B cell (primary cell): ENCODE measurements at regions not wholly inside any gene's neighbourhood (a gene's known extent, or its start where the extent isn't known, plus 50 kb on each side); places are given as distances from the start of the nearest gene placed in this dataset.
A peak's percentile ranks its signal among the peaks of the same experiment; 100 is the strongest.

Experiments
- ATAC-seq: fragments of 200-7000 bp; cut with Tn5 transposase; one replicate; pipeline ENCODE4 v1.10.0; 2021; ENCODE audit warnings: low read depth, mild to moderate bottlenecking, moderate number of reproducible peaks, moderate library complexity
- CTCF ChIA-PET: fragments of 350-600 bp; sonication (Branson Sonifier 250); formaldehyde crosslinking; loops from one replicate; lab custom pipeline; 2021; ENCODE audit warnings: antibody characterized with exemption, inconsistent platforms; lab: Charles Lee
- POLR2A ChIA-PET: fragments of 350-600 bp; sonication (Branson Sonifier 250); formaldehyde crosslinking; loops from one replicate; lab custom pipeline; 2021; ENCODE audit warnings: antibody characterized with exemption; lab: Charles Lee
- DNase-seq: peaks from one replicate; pipeline ENCODE4 v3.0.0; 2013
- H2AFZ ChIP-seq: 2 replicates; pipeline ENCODE4 v1.6.1; 2012; ENCODE audit warnings: mild to moderate bottlenecking, low read depth, low read length; ENCODE audit not compliant: insufficient read depth, poor library complexity, severe bottlenecking
- H3K27ac ChIP-seq, 2 donors: 1 replicate in 1 of 2; 2 replicates in 1 of 2; pipeline ENCODE4 v1.5.1; 2012 to 2013; ENCODE audit warnings: low read length in 2 of 2, mild to moderate bottlenecking in 2 of 2, moderate library complexity in 1 of 2
- H3K27me3 ChIP-seq, 4 experiments: fragments of 200-600 bp in 1 of 4; sonication (generic) in 1 of 4; replicated peaks in 1 of 4; 1 replicate in 2 of 4; 2 replicates in 2 of 4; pipeline versions ENCODE4 v1.6.1 to v1.7.0; 2013 to 2016; ENCODE audit warnings: low read length in 3 of 4, mild to moderate bottlenecking in 2 of 4, mixed read lengths in 1 of 4, moderate library complexity in 1 of 4; ENCODE audit not compliant: insufficient read depth in 4 of 4, control insufficient read depth in 3 of 4; ENCODE audit errors: control extremely low read depth in 1 of 4
- H3K36me3 ChIP-seq, 2 experiments: replicated peaks in 1 of 2; 1 replicate in 1 of 2; 2 replicates in 1 of 2; pipeline versions ENCODE4 v1.6.1 to v1.7.1; 2013; ENCODE audit warnings: low read length in 1 of 2; ENCODE audit not compliant: insufficient read depth in 2 of 2, control insufficient read depth in 1 of 2; ENCODE audit errors: control extremely low read depth in 1 of 2, extremely low read depth in 1 of 2
- H3K4me1 ChIP-seq, 2 donors: fragments of 200-600 bp in 1 of 2; sonication (generic) in 1 of 2; 1 replicate in 1 of 2; 2 replicates in 1 of 2; pipeline versions ENCODE4 v1.5.1 to v1.6.1; 2013 to 2017; ENCODE audit warnings: low read length in 2 of 2; ENCODE audit not compliant: control insufficient read depth in 2 of 2, insufficient read depth in 2 of 2
- H3K4me2 ChIP-seq: replicated peaks from 2 replicates; pipeline ENCODE3; 2012; ENCODE audit warnings: mild to moderate bottlenecking, low read depth, low read length; ENCODE audit not compliant: poor library complexity, severe bottlenecking
- H3K4me3 ChIP-seq, 5 experiments: fragments of 200-600 bp in 1 of 5; sonication (generic) in 1 of 5; 1 replicate in 3 of 5; 2 replicates in 2 of 5; pipeline versions ENCODE4 v1.5.1 to v1.7.0; 2011 to 2016; ENCODE audit warnings: low read length in 4 of 5, mild to moderate bottlenecking in 4 of 5, low read depth in 2 of 5, control low read depth in 1 of 5, moderate library complexity in 1 of 5; ENCODE audit not compliant: insufficient read depth in 1 of 5; ENCODE audit errors: control extremely low read depth in 1 of 5, extremely low read depth in 1 of 5
- H3K79me2 ChIP-seq: fragments of 200-600 bp; sonication (generic); one replicate; pipeline ENCODE4 v1.6.0; 2016; ENCODE audit warnings: low read length; ENCODE audit not compliant: control insufficient read depth, insufficient read depth
- H3K9ac ChIP-seq: fragments of 200-600 bp; sonication (generic); 2 replicates; pipeline ENCODE4 v1.6.1; 2017; ENCODE audit warnings: mild to moderate bottlenecking, low read length, moderate library complexity
- H3K9me3 ChIP-seq, 3 donors: one replicate each; pipeline versions ENCODE4 v1.6.1 to v1.7.1; 2013; ENCODE audit warnings: low read length in 2 of 3; ENCODE audit not compliant: control insufficient read depth in 2 of 3, insufficient read depth in 1 of 3; ENCODE audit errors: control extremely low read depth in 1 of 3
- H4K20me1 ChIP-seq: 2 replicates; pipeline ENCODE4 v1.6.0; 2012; ENCODE audit warnings: mild to moderate bottlenecking, low read length; ENCODE audit not compliant: insufficient read depth, control insufficient read depth, poor library complexity, severe bottlenecking
- H3K27ac Mint-ChIP-seq: one replicate; pipeline ENCODE4 v1.8.0; 2021; ENCODE audit warnings: mixed read lengths
- H3K27me3 Mint-ChIP-seq: one replicate; pipeline ENCODE4 v1.8.0; 2021; ENCODE audit warnings: mixed read lengths
- H3K4me1 Mint-ChIP-seq: one replicate; pipeline ENCODE4 v1.8.0; 2021; ENCODE audit warnings: mixed read lengths
- H3K4me3 Mint-ChIP-seq: one replicate; pipeline ENCODE4 v1.8.0; 2021; ENCODE audit warnings: mixed read lengths
- H3K9me3 Mint-ChIP-seq: one replicate; pipeline ENCODE4 v1.8.0; 2022; ENCODE audit warnings: mixed read lengths; ENCODE audit not compliant: insufficient read depth
- CTCF ChIP-seq: fragments of 200-600 bp; IDR thresholded peaks from one replicate; pipeline ENCODE4 v1.8.0; 2022; ENCODE audit warnings: antibody characterized with exemption, mild to moderate bottlenecking
- EZH2 ChIP-seq: IDR thresholded peaks from 2 replicates; pipeline ENCODE4 v1.6.1; 2012; ENCODE audit warnings: borderline replicate concordance, low read depth, mild to moderate bottlenecking, moderate library complexity, low read length; ENCODE audit not compliant: insufficient read depth, poor library complexity, severe bottlenecking
- WGBS: methylation state at CpG from one replicate; pipeline ENCODE4 v1.1.5; 2013; ENCODE audit warnings: missing lambda C conversion rate; ENCODE audit not compliant: insufficient coverage; 5-methylcytosine and 5-hydroxymethylcytosine counted together
- intact Hi-C: fragments of 100-400 bp; cut with micrococcal nuclease; formaldehyde crosslinking; loops from one replicate; pipeline ENCODE4 v1.10.0; 2022

GRCh38 chr16:85308611-85309540, 196.6 kb upstream of the CIBAR2 start:
- TF ChIP-seq EZH2: no peak
- no peak for TF ChIP-seq CTCF
- H3K4me3 ChIP-seq: peak overlapping the region in 3 of 5 experiments; percentile 40 to 74 (median 42)
- intact Hi-C loops: loop anchor here (1.0 to 10.0 kb wide), 3 partner anchors 86 to 304 kb away; partner anchors contain the start of gene GSE1
- POLR2A ChIA-PET: interaction anchor here (0.6 to 1.3 kb wide), 2 partner anchors 246 to 1301 kb away, joined by 3 to 6 read pairs; no protein-coding TSS in a partner anchor
- no peaks in the 10 kb centered on the region for H3K36me3 ChIP-seq
- no peaks in the 10 kb centered on the region for H4K20me1 ChIP-seq
- no peaks in the 10 kb centered on the region for H3K9me3 ChIP-seq
- peaks cover 91 to 100% of the 10 kb centered on the region in 2 donors for H3K4me1 ChIP-seq
- CTCF ChIA-PET: interaction anchor here (0.6 to 3.4 kb wide), 13 partner anchors 9 to 307 kb away, joined by 3 to 24 read pairs (median 4); no protein-coding TSS in a partner anchor
- WGBS: 5% methylated on average over 13 of the region's 17 CpGs
- Mint-ChIP-seq H3K27ac (peak overlapping the region; percentile 89), H3K9me3 (no peaks in the 10 kb centered on the region), H3K4me1 (peaks cover 72% of the 10 kb centered on the region), H3K27me3 (no peaks in the 10 kb centered on the region), H3K4me3 (peak overlapping the region; percentile 85)
- DNase-seq: peak; percentile 54
- peak overlapping the region; percentile 83 to 97 for H3K27ac ChIP-seq
- H3K9ac ChIP-seq: peak overlapping the region; percentile 4
- no peaks in the 10 kb centered on the region for H3K27me3 ChIP-seq
- ATAC-seq: no peak
- H2AFZ ChIP-seq: no peak overlapping the region
- peak overlapping the region; percentile 95 for H3K4me2 ChIP-seq
- H3K79me2 ChIP-seq: no peaks in the 10 kb centered on the region
